Lower lobe of right lung (tissue), 2 donors: ENCODE measurements at regions not wholly inside any gene's neighbourhood (a gene's known extent, or its start where the extent isn't known, plus 50 kb on each side); places are given as distances from the start of the nearest gene placed in this dataset.

Source experiments
- ATAC-seq, 2 donors: fragments of 200-7000 bp; cut with Tn5 transposase; one replicate each; pipeline ENCODE4 v1.9.1; 2020 to 2022; ENCODE audit warnings: mild to moderate bottlenecking in 2 of 2, moderate library complexity in 2 of 2
- DNase-seq: peaks from one replicate; pipeline ENCODE4 v3.0.0-alpha.2; 2020
- H3K27ac ChIP-seq: fragments of 200-600 bp; one replicate; pipeline ENCODE4 v1.8.0; 2022
- H3K27me3 ChIP-seq: fragments of 200-600 bp; one replicate; pipeline ENCODE4 v1.8.0; 2022; ENCODE audit warnings: low read depth
- H3K36me3 ChIP-seq: fragments of 200-600 bp; one replicate; pipeline ENCODE4 v1.8.0; 2022; ENCODE audit warnings: mild to moderate bottlenecking
- H3K4me1 ChIP-seq: fragments of 200-600 bp; one replicate; pipeline ENCODE4 v1.8.0; 2022
- H3K4me3 ChIP-seq: fragments of 200-600 bp; one replicate; pipeline ENCODE4 v1.8.0; 2022; ENCODE audit warnings: mild to moderate bottlenecking
- H3K9me3 ChIP-seq: fragments of 200-600 bp; one replicate; pipeline ENCODE4 v1.8.0; 2022
- CTCF ChIP-seq: fragments of 200-600 bp; IDR thresholded peaks from one replicate; pipeline ENCODE4 v1.8.0; 2022; ENCODE audit warnings: antibody characterized with exemption, mild to moderate bottlenecking
- intact Hi-C: fragments of 100-400 bp; cut with DNase I; formaldehyde crosslinking; loops from one replicate; pipeline ENCODE4 v1.11.0; 2022
- donor health status: DM: no; HTN: yes; CAD: no; lungs with severe emphysema.

- intact Hi-C loops = no loop called here
- Histone ChIP-seq H3K4me1 (peaks cover 29% of the 10 kb centered on the region), H3K4me3 (no peak overlapping the region), H3K27me3 (no peaks in the 10 kb centered on the region), H3K36me3 (no peaks in the 10 kb centered on the region), H3K9me3 (no peaks in the 10 kb centered on the region), H3K27ac (no peak overlapping the region)
- TF ChIP-seq CTCF = no peak
- no peak for ATAC-seq
- no peak for DNase-seq
Measured at GRCh38 chr1:59017501-59018231, 233.8 kb upstream of the JUN start.

GRCh38 chr1:59018446-59018845 is 234.6 kb upstream of the JUN start:
- no peak for ATAC-seq
- no peak for TF ChIP-seq CTCF
- no peak overlapping the region for H3K4me3 ChIP-seq

GRCh38 chr1:59018860-59019259 is 235.0 kb upstream of the JUN start:
- no peak for DNase-seq
- no peak for TF ChIP-seq CTCF
- no peaks in the 10 kb centered on the region for H3K9me3 ChIP-seq
- intact Hi-C loops = no loop called here
- no peak for ATAC-seq
- no peaks in the 10 kb centered on the region for H3K27me3 ChIP-seq
- H3K27ac ChIP-seq = no peak overlapping the region
- H3K4me1 ChIP-seq = peaks cover 17% of the 10 kb centered on the region
- no peaks in the 10 kb centered on the region for H3K36me3 ChIP-seq
- H3K4me3 ChIP-seq = no peak overlapping the region

More at GRCh38 chr1:59018446-59018845, 234.6 kb upstream of the JUN start:
- intact Hi-C loops = no loop called here
- Histone ChIP-seq H3K27me3 (no peaks in the 10 kb centered on the region), H3K27ac (no peak overlapping the region), H3K4me1 (peaks cover 22% of the 10 kb centered on the region), H3K36me3 (no peaks in the 10 kb centered on the region), H3K9me3 (no peaks in the 10 kb centered on the region)
- no peak for DNase-seq

- DNase-seq (peak; percentile 54), ATAC-seq (peak; percentile 83 to 94)
- Histone ChIP-seq H3K36me3 (no peaks in the 10 kb centered on the region), H3K4me1 (peaks cover 15% of the 10 kb centered on the region), H3K27ac (peak overlapping the region; percentile 87), H3K9me3 (no peaks in the 10 kb centered on the region), H3K4me3 (peak overlapping the region; percentile 35), H3K27me3 (no peaks in the 10 kb centered on the region)
- TF ChIP-seq CTCF = no peak
- intact Hi-C loops = no loop called here
Measured at GRCh38 chr1:59020151-59020997, 236.5 kb upstream of the JUN start.

GRCh38 chr1:59022199-59022598 is 238.4 kb upstream of the JUN start:
- Histone ChIP-seq H3K27ac (no peak overlapping the region), H3K9me3 (no peaks in the 10 kb centered on the region), H3K36me3 (no peaks in the 10 kb centered on the region), H3K4me1 (peaks cover 28% of the 10 kb centered on the region), H3K4me3 (no peak overlapping the region), H3K27me3 (no peaks in the 10 kb centered on the region)
- ATAC-seq (no peak), DNase-seq (no peak)
- TF ChIP-seq CTCF = no peak
- intact Hi-C loops = no loop called here
